KMS-11 (cell line): ENCODE measurements at regions not wholly inside any gene's neighbourhood (a gene's known extent, or its start where the extent isn't known, plus 50 kb on each side); places are given as distances from the start of the nearest gene placed in this dataset.

Experiments used
- H2AFZ ChIP-seq: fragments of 200-600 bp; sonication (generic); 2 replicates; pipeline ENCODE4 v1.6.1; 2016; ENCODE audit warnings: antibody characterized with exemption, mixed run types, low read depth
- H3K27ac ChIP-seq: fragments of 200-600 bp; sonication (generic); 2 replicates; pipeline ENCODE4 v1.6.1; 2016; ENCODE audit warnings: mild to moderate bottlenecking, mixed run types
- H3K27me3 ChIP-seq: fragments of 200-600 bp; sonication (generic); 2 replicates; pipeline ENCODE4 v1.6.1; 2017; ENCODE audit warnings: mild to moderate bottlenecking, low read depth, mixed run types, moderate library complexity; ENCODE audit not compliant: insufficient read depth
- H3K36me3 ChIP-seq: fragments of 200-600 bp; sonication (generic); 2 replicates; pipeline ENCODE4 v1.6.1; 2017; ENCODE audit warnings: mild to moderate bottlenecking, mixed run types; ENCODE audit not compliant: insufficient read depth
- H3K4me1 ChIP-seq: fragments of 200-600 bp; sonication (generic); 2 replicates; pipeline ENCODE4 v1.6.1; 2016; ENCODE audit warnings: mild to moderate bottlenecking, low read depth, mixed run types; ENCODE audit not compliant: poor library complexity, severe bottlenecking
- H3K4me2 ChIP-seq: fragments of 200-600 bp; sonication (generic); 2 replicates; pipeline ENCODE4 v1.7.0; 2016; ENCODE audit warnings: mild to moderate bottlenecking, mixed run types
- H3K4me3 ChIP-seq: fragments of 200-600 bp; sonication (generic); IDR thresholded peaks from 2 replicates; pipeline ENCODE4 v1.6.1; 2017; ENCODE audit warnings: low read depth, low read length, mixed read lengths; ENCODE audit not compliant: insufficient read depth
- H3K79me2 ChIP-seq: fragments of 200-600 bp; sonication (generic); 2 replicates; pipeline ENCODE4 v1.6.1; 2016; ENCODE audit warnings: low read depth, mixed run types; ENCODE audit not compliant: insufficient read depth
- H3K9ac ChIP-seq: fragments of 200-600 bp; sonication (generic); 2 replicates; pipeline ENCODE4 v1.6.1; 2016; ENCODE audit warnings: mild to moderate bottlenecking, mixed run types
- H4K20me1 ChIP-seq: fragments of 200-600 bp; sonication (generic); 2 replicates; pipeline ENCODE4 v1.6.1; 2016; ENCODE audit warnings: mild to moderate bottlenecking, mixed run types; ENCODE audit not compliant: insufficient read depth
- CTCF ChIP-seq: fragments of 200-600 bp; sonication (generic); conservative IDR thresholded peaks from 2 replicates; pipeline ENCODE4 v1.6.1; 2017; ENCODE audit warnings: low read depth, mild to moderate bottlenecking, antibody characterized with exemption, low read length, moderate library complexity, mixed read lengths

- Histone ChIP-seq H3K4me2 (no peak overlapping the region), H3K27ac (no peak overlapping the region), H3K79me2 (no peaks in the 10 kb centered on the region), H3K4me1 (no peaks in the 10 kb centered on the region), H3K36me3 (no peaks in the 10 kb centered on the region), H4K20me1 (no peaks in the 10 kb centered on the region), H2AFZ (no peak overlapping the region), H3K27me3 (no peaks in the 10 kb centered on the region), H3K9ac (no peak overlapping the region), H3K4me3 (no peak overlapping the region)
- TF ChIP-seq CTCF, result no peak
Measured at GRCh38 chr6:14191761-14192160, 74.2 kb downstream of the CD83 start.

GRCh38 chr6:14192216-14192788 lies 74.7 kb downstream of the CD83 start:
- Histone ChIP-seq H3K4me3 (no peak overlapping the region), H3K4me2 (no peak overlapping the region), H2AFZ (no peak overlapping the region), H3K9ac (no peak overlapping the region), H3K79me2 (no peaks in the 10 kb centered on the region), H4K20me1 (no peaks in the 10 kb centered on the region), H3K27me3 (no peaks in the 10 kb centered on the region), H3K36me3 (no peaks in the 10 kb centered on the region), H3K27ac (no peak overlapping the region), H3K4me1 (no peaks in the 10 kb centered on the region)
- no peak for TF ChIP-seq CTCF

- Histone ChIP-seq H3K4me2 (no peak overlapping the region), H3K36me3 (no peaks in the 10 kb centered on the region), H2AFZ (no peak overlapping the region), H3K4me1 (no peaks in the 10 kb centered on the region), H3K27me3 (no peaks in the 10 kb centered on the region), H4K20me1 (no peaks in the 10 kb centered on the region), H3K79me2 (no peaks in the 10 kb centered on the region), H3K4me3 (no peak overlapping the region), H3K27ac (no peak overlapping the region), H3K9ac (no peak overlapping the region)
- TF ChIP-seq CTCF, result no peak
Measured at GRCh38 chr6:14193524-14193923, 76.0 kb downstream of the CD83 start.

GRCh38 chr6:14194483-14194882 lies 76.9 kb downstream of the CD83 start:
- no peaks in the 10 kb centered on the region for H3K4me1 ChIP-seq
- H3K4me2 ChIP-seq, result no peak overlapping the region
- no peaks in the 10 kb centered on the region for H3K27me3 ChIP-seq
- no peaks in the 10 kb centered on the region for H4K20me1 ChIP-seq
- H3K36me3 ChIP-seq, result no peaks in the 10 kb centered on the region
- H3K9ac ChIP-seq, result no peak overlapping the region
- H3K27ac ChIP-seq, result no peak overlapping the region
- H2AFZ ChIP-seq, result no peak overlapping the region
- H3K4me3 ChIP-seq, result no peak overlapping the region
- no peak for TF ChIP-seq CTCF
- H3K79me2 ChIP-seq, result no peaks in the 10 kb centered on the region

- Histone ChIP-seq H3K4me3 (no peak overlapping the region), H3K27ac (no peak overlapping the region), H3K36me3 (no peaks in the 10 kb centered on the region), H3K79me2 (no peaks in the 10 kb centered on the region), H3K4me2 (no peak overlapping the region), H3K9ac (no peak overlapping the region), H3K27me3 (no peaks in the 10 kb centered on the region), H2AFZ (no peak overlapping the region), H3K4me1 (no peaks in the 10 kb centered on the region), H4K20me1 (no peaks in the 10 kb centered on the region)
- TF ChIP-seq CTCF, result no peak
Measured at GRCh38 chr6:14194976-14195375, 77.4 kb downstream of the CD83 start.
